Panc1 (cell line): ENCODE measurements at regions not wholly inside any gene's neighbourhood (a gene's known extent, or its start where the extent isn't known, plus 50 kb on each side); places are given as distances from the start of the nearest gene placed in this dataset.

Experiments used
- CTCF ChIP-seq: fragments of 450-650 bp; IDR thresholded peaks from 2 replicates; pipeline ENCODE4 v1.5.1; 2017; ENCODE audit warnings: mild to moderate bottlenecking
- SIN3A ChIP-seq: IDR thresholded peaks from 2 replicates; pipeline ENCODE4 v1.6.1; 2012; ENCODE audit warnings: low read depth, mild to moderate bottlenecking, low read length, moderate library complexity, borderline replicate concordance; ENCODE audit not compliant: insufficient read depth

DNA sequence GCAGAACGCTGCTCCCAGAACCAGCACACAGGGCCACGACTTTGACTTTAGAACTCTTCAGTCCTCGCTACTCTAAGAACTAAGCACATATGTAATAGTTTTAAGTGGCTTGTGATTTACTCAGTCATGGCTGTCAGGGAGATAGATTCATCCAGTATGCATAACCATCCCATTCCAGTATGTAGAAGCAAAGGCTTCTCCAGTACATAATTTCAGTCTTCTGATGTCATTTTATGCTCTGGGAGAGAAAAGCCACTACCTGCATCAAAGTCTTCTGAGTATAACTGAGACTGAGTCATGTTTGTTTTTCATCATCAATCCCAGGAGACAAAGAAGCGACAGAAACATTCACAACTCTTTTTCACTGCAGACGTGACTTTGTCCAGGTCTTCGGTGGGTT, 885.7 kb downstream of the PLA2G4A start:
- no peak for TF ChIP-seq CTCF
- TF ChIP-seq SIN3A: no peak
